ENCODE measurements at regions not wholly inside any gene's neighbourhood (a gene's known extent, or its start where the extent isn't known, plus 50 kb on each side); places are given as distances from the start of the nearest gene placed in this dataset.

DNA sequence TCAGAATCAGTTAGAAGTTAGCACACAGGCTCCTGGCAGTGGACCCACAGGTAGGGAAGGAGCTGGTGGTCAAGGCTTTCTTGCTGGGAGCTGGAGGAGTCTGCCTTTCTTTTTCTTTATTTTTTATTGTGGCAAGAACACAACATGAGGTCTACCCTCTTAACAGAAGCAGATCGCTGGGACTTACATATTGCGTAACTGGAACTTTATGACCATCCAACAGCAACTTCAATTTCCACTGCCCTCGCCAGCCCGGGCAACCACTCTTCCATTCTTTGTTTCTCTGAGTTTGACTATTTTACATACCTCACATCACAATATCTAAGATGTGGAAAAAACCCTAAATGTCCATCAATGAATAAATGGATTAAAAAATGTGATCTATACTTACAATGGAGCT is 147.8 kb upstream of the AJAP1 start:
- no peak for DNase-seq

DNA sequence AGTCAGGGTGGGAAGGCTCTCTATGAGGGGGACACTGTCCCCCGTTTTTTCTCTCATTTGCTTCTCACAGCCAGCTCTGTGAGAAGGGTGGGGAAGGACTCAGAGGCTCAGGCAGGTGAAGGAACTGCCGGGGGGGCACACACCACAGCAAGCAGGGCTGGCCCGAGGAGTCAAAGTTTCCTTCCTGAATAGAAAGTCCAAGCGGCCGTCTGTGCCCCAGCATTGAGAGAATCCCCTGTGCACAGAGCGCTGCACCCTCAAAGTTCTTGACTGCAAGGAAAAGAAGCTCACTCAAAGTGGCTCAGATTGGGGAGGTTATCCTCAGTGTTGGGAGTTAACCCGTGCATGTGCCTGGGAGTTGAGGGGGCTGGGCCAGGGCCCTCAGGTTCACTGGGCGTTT is 145.2 kb upstream of the AJAP1 start:
- DNase-seq = no peak

DNA sequence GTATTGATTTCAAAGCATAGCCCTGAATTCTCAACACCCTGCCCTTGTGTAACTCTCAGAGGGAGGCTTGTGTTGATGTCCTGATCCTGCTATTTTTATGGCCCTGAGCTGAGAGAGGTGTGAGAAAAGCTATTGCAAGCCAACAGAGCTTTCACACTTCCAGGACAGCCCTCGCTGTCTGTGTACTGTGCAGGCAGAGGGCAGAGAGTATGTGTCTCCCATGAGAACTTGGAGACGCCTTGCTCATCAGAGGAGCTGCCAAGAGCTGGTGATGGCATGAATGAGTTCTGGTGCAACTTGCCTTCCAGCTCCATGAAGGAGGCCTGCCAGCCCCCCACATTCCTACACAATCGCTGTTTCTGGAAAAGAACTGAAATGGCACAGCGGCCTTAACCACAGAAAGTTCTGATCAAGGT is 144.1 kb upstream of the AJAP1 start:
- DNase-seq = no peak

DNA sequence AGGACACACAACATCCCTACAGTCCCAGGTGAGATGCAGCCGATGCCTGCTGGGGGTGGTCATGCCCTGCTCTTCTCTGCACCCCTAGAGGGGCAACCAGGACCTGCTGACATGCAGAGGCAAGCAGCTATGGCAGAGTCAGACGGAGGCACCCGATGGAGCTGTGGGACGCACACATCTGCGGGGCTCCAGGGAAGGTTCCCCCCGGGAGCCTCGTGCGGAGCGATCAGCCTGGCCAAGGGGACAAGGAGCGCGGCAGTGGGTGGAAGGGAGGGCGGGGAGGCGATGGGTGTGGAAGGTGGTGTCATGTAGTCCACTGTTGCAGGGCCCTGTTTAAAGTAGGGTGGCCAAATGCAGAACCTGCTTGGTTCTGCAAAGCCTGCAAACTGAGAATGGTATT is 143.0 kb upstream of the AJAP1 start:
- DNase-seq = no peak

DNA sequence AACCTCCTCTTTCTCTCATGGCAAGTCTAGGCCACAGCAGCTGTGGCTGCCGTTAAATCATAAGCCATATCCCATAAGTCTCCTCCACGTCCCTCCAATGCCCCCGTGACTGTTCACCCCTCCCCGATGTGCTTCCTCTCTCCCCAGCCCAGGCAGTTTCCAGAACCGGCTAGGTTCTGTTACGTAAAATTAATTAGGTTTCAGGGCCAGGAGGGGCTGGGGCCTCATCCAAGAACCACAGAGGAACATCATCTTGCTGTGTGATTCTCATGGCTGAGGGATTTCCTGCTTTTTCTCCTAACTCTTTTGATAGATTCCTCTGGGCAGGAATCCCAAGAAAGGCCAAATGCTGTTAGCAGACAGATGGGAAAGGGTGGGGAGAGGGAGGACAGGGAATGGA is 141.8 kb upstream of the AJAP1 start:
- DNase-seq = no peak

DNA sequence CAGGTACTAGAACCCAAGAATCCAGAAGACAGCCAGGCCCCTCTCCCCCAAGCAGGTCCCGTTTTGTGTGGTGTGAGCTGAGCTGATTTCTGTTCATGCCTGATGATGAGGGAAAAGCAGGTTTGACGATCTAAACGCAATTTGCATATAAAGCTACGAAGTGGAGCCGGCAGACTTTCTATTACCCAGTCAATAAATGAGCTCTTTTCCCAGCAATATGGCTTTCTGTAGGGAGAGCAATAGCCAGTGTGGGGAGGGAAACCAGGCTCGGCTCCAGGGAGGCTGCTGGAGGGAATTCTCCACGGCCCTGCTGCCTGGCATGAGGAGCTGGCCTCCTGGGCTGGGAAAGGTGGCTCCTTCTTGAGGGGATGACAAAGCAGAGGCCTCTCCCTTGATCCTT is 140.7 kb upstream of the AJAP1 start:
- DNase-seq = no peak

DNA sequence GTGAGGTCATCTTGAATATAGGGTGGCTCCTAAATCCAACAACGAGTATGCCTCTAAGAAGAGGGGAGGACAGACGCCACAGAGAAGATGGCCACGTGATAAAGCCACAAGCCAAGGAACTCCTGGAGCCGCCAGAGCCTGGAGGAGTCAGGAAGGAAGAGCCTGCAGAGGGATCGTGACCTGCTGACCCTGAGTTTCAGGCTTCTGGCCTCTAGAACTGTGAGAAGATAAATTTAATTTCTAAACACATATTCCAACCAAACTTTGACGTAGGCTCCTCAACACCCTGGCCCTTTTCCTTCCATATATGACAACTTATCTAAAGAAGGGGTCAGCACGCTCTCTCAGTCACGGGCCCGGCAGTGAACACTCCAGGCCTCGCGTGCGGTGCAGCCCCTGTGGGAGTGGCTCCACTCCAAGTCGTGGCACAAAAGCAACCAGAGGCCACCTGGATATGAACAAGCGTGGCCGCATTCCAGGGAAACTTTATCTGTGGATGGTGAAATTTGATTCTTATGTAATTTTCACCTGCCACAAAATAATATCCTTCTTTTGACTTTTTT is 138.6 kb upstream of the AJAP1 start:
- no peak for DNase-seq

DNA sequence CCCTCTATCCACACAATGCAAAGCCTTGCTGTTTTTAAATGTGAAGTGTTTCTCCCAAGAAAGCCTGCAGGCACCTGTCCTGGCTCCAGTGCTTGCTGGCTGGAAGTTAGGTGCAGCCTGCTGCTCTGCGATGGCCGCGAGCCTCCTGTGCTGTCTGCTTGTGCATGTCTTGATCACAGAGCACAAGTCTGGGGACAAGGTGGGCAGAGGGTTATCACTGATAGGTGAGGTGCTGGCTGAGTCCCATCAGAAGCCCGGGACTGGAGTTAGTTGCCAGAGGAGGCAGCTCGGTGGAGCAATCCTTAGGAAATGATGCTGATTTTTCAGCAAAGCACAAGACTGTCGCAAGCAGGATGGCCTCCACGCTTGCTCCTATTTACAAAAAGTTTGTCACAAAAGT is 137.8 kb upstream of the AJAP1 start:
- no peak for DNase-seq

DNA sequence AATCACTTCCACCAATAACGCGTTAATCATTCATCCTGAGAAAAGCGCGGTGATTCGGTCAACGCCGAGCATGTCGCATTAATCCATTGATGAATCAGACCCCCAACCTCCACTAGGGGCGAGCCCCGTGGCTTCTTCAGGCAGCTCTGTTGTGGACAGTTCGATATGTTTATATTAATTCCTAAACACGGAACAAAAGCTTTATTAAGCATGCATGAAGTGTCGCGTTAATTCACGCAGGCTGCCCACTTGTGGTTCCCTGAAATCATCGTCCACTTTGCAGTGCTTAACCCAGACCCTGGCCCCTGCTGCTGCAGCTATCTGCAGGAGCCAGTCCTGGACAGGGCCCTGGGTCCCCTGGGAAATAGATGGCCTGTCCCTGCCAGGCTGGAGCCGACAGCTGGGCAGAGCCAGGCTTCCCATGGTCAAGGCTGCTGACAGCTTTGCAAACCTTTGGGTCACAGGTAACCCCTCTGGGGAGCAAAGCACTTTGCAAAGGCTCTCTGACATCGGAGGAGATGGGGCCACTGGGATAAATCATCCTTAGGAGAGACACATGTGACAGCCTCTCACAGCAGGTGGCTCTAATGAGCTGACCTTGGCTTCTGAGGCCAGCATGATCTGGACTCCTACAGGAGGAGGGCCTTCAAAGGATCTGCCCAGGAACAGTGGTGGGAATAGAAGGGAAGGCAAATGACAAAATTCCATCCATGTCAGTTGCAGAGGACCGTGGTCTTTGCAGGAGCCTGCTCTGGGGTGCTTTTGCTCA is 137.0 kb upstream of the AJAP1 start:
- no peak for DNase-seq

DNA sequence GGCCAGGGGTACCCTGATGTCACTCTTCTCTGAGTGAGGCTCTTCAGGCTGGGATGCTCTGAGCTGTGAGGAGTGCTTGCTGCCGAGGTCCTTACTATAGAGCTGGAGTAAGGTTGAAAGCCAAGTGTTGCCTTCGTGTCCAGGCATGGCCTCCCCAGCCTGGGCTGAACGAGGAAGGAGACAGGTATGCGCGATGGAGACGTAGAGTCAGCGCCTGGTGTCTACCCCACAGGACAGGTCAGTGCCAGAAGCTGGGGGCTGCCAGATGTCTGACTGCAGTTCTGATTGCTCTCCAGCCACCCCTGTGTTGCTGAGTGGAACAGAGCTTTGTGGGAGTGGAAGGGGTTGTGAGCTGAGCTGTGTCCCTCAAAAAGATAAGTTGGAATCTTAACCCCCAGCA is 135.8 kb upstream of the AJAP1 start:
- no peak for DNase-seq

DNA sequence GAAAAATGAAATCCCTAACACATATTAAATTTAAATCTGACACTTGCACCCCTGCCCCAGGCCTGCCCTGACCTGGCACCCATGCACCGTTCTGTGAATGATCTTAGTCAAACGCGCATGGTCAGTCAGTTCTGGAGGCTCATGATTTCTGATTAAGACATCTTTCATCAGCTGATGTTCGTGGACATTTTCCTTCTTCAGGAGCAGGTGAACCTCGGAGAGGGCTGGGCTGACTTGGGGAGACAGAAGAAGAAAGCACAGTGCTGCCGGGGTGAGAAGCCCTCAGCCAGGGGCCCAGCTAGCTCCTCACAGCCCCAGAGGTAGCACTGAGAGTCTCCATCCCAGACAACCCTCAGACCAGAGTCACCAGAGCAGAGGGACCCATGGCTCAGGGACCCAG is 134.5 kb upstream of the AJAP1 start:
- DNase-seq = no peak

DNA sequence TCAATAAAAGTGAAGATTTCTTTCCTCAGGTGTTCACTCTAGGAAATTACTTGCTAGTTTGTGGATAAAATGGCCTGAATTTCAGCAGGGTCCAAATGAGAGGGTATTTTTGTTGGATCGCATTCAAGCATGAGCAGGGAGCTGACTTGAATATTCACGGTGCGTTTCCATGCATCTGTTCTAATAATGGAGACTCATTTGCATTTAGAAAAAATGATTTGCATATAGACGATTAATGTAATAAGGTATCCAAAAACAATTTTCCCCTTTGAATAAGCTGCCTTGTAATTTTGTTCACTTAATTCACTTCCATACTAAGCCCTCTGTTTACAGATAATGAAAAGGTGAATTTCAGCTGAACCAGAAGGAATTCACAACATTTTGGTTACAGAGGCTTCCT is 130.9 kb upstream of the AJAP1 start:
- DNase-seq = no peak

DNA sequence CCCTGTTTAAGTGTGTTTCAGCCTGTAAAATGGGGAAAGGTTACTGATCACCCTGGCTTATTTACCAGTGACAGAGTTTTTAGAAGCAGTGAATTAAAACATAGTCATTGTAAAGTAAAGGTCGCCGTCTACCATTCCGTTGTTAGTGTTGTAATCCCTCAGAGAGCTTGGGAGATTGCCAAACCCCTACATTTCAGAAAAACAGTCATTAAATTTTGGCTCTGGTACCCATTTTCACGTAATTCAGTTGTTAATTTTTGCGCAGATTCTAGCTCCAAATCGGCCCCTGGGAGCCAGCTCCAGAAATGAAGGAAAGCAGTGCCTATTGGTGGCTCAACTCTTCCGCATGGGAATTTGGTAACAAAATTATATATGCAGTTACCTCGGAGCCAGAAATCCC is 127.7 kb upstream of the AJAP1 start:
- no peak for DNase-seq

DNA sequence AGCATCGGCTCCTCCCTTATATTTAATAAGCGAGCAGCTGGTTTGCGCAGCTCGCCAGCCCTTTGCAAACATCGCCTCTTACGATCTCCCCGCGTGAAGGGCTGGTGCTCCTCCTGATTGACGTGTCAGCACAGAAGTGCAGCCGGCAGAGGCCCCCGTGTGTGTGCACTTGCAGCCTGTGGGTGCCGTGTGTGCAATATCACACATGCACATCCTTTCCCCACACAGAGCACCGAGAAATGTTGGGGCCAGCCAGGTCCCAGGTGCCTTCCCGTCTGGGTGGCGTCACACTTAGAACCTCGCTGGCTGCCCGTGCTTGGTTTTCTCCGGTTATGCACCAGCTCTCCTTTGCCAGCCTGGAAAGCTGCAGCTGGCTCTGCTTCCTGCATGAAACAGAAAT is 126.6 kb upstream of the AJAP1 start:
- no peak for DNase-seq

DNA sequence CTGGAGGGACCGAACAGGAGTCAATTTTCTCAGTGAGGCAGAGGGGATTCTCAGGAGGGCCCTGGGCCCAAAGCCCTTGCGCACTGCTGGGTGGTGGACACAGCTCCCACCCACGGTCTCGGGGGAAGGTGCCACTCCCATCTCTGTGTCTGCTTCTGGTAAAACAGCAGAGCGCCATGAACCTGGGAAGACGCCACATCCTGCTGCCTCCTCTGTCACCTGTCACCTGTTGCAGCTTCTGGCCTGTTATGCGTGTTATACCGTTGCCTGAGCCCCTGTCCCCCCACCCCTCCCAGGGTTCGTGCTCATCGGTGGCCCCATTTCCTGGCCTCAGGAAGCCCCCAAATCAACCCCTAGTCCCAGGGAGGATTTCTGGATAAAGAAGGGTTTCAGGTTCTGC is 125.8 kb upstream of the AJAP1 start:
- no peak for DNase-seq

DNA sequence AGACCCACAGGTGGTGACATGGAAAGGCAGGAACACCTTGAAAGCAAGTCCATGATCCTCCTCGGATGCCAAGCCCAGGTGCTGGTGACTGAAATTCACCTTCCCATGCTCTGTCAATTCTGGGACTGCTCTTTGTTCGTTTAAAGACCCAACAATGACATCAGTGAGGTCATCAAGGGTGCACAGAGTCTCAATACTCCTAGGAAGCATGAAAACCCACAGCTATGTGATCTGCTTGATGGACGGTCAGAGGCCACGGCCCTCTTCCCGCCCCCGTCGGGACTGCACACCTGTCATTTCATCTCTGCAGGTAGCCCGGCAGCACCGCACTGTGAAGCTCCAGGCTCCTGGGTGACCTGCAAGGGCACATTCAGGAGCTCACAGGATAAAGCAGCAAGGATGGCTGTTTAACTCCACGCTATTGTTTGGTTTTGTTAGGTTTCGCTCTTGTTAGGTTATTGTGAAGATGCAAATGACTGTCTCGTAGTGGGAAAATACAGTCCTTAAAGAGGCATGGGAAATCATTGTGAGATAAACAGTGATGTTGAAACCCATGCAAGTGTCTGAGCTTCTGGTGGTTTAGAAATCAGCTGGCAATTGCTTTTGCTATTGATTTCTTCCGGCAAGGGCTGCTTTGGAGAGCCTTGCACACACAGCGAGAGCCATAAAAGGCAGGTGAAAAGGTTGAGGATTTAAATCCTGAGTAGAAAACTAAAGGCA is 124.8 kb upstream of the AJAP1 start:
- no peak for DNase-seq

DNA sequence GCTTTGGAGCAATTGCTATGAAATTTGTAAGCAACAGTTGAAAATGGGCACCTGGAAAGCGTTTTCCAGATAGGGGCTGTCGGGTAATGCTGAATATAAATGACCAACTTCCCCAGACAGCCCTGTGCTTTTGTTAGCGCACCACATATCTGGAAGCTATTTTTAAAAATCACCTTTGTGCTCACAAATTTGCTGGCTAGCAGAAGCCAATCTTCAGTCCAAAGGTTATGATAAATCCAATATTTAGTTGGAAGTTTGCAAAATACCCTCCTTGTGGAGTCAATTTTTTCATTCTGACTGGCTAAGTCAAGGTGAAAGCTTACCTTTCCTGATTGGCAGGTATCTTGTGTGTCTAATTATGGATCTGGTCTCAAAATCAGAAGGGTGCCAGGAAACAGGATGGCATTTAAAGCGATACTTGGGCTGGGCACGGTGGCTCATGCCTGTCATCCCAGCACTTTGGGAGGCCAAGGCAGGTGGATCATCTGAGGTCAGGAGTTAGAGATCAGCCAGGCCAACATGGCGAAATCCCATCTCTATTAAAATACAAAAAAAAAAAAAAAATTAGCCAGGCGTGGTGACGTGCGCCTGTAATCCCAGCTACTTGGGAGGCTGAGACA is 124.1 kb upstream of the AJAP1 start:
- DNase-seq = no peak

DNA sequence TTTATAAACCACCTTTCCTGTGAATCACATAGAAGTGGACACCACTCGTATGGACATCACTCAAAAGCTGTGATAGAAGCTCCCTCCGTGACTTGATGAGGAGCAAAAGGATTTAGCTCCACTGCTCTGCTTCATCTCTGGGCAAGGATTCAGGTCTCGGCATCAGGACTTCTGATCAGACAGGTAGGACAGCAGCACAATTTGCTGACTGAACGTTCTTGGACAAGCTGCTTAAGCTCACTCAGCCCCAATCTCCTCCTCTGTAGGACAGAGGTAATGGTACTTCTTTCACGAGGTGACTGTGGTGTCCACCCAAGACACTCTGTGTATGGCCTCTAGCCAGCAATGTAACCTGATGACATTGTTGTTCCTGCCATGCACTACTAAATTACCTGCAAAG is 122.6 kb upstream of the AJAP1 start:
- no peak for DNase-seq

DNA sequence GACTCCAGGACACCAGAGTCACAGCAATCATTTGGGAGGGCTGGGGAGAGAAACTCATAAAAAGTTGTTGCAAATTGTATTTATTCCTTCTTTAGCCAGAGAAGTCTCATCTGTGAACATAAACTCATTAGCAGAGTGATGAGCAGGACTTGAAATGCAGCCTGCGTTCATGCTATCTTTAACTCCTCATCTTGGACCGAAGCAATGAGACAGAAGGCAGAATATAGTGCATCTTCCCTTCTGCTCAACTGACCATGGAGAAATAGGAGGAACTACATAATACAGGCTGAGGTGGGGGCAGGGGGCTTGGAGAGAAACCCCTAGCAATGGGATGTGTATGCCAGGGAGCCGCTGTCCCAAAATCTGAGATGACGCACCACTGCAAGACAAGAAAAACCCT is 121.8 kb upstream of the AJAP1 start:
- DNase-seq = no peak

DNA sequence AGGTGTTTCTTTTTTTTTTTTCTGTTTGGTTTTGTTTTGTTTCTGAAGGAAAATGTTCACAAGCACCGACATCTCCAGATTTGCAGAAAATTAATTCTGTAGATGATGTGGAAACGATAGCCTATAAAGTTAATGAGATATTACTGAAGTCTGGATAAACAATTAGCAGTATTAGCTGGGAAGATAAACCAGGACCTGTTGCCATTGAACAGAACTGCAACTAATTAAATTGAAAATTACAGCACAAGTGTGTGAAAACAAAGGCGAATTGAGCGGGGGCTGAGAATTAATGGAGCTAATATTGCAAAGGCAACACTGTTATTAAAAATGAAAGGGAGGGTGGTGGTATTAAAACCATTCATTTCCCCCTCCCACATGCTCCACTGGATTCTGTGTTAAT is 107.5 kb upstream of the AJAP1 start:
- DNase-seq = no peak

DNA sequence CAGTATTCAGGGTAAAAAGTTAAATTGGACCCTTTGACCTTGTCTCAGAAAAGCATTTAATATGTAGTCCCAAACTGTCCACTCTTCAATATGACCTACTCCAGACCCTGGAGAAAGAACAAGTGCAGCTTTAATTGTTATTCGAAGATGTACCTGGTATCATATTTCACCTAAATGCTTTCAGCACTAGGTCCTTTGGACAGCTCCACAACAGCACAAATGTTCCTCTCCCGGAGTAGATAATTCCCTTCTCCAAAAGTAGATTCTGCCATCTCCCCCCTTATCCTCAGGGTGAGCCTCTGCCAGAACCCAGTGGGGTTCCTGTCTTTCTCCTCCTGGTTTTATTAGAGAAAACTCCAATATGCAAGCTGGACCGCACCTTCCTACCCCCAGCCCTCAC is 104.5 kb upstream of the AJAP1 start:
- DNase-seq = no peak

DNA sequence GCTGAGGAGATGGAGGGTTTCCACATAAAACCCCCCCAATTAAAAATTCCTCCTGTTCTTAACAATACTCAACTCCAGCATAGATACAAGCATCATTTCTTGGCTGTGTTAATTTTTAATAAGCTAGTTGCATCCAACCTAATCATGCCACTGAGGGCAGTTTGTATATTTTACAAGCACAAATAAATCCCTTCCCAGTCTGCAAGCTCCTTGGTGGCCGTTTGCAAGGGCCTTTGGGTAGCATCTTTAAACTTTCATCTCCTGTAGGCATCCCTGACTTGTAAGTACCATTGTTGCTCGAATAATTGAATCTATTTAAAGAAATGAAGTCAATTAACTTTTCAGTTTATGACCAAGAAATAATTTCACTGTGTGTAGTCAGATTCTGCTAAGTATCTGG is 103.5 kb upstream of the AJAP1 start:
- DNase-seq = no peak

DNA sequence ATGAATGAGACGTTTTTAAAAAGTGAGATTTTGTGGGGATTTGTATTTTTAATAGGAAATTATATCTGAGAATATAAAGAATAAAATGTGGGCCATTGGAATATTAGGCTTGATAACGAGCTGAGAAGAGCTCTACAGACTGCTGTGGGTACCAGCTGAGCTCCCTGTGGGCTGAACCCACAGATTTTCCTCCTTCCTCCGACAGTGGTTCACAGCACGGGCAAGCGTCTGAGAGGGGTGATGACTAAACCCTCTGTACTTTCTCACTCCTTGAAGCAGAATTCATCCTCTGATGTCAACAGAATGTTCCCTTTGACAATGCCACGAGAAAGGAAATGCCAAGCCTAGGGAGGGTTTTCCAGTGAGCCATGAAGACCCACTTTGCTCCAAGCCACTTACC is 102.7 kb upstream of the AJAP1 start:
- no peak for DNase-seq

DNA sequence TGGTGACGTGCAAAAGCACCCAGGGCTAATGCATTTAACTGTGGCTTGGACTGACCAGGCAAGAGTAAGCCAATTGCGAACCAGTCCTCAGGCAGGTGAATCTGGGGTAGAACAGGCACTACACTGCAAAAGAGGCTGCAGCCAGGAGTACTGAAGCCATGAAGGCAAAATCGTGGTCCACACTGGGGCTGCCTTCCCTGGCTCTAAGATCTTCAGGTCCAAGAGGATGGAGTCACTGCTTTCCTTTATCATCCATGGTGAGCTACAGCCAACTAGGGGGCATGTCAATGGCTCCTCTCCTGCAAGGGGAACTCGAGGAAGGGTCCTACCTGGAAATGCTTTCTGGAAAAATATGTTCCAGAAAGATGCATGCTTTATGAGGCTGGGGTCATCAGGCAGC is 100.6 kb upstream of the AJAP1 start:
- DNase-seq = no peak
